GM19463 (cell line): ENCODE measurements at regions not wholly inside any gene's neighbourhood (a gene's known extent, or its start where the extent isn't known, plus 50 kb on each side); places are given as distances from the start of the nearest gene placed in this dataset.

ENCODE experiments used
- ATAC-seq: cut with Tn5 transposase; IDR thresholded peaks from one replicate; pipeline ENCODE4 v1.9.1; 2021; ENCODE audit warnings: mild to moderate bottlenecking, moderate library complexity; ENCODE audit not compliant: unreplicated experiment

- no peak for ATAC-seq
Measured at GRCh38 chr20:10802236-10802635, 128.4 kb upstream of the JAG1 start.

GRCh38 chr20:10805764-10806163 lies 132.0 kb upstream of the JAG1 start:
- no peak for ATAC-seq

GRCh38 chr20:10806539-10806938 lies 132.7 kb upstream of the JAG1 start:
- ATAC-seq, result no peak

- no peak for ATAC-seq
Measured at GRCh38 chr20:10807013-10807412, 133.2 kb upstream of the JAG1 start.

- no peak for ATAC-seq
Measured at GRCh38 chr20:10812759-10813327, 139.0 kb upstream of the JAG1 start.

GRCh38 chr20:10823585-10823984 lies 149.8 kb upstream of the JAG1 start:
- ATAC-seq, result no peak

GRCh38 chr20:10824750-10825500 lies 151.1 kb upstream of the JAG1 start:
- ATAC-seq, result no peak

GRCh38 chr20:10826111-10826510 lies 152.3 kb upstream of the JAG1 start:
- ATAC-seq, result no peak

GRCh38 chr20:10828180-10828579 lies 154.4 kb upstream of the JAG1 start:
- ATAC-seq, result no peak

- ATAC-seq, result no peak
Measured at GRCh38 chr20:10832141-10832540, 158.3 kb upstream of the JAG1 start.

GRCh38 chr20:10837901-10838300 lies 164.1 kb upstream of the JAG1 start:
- ATAC-seq, result no peak

- ATAC-seq, result no peak
Measured at GRCh38 chr20:10842116-10842515, 168.3 kb upstream of the JAG1 start.

- ATAC-seq, result no peak
Measured at GRCh38 chr20:10843146-10843711, 169.4 kb upstream of the JAG1 start.

GRCh38 chr20:10846766-10847165 lies 173.0 kb upstream of the JAG1 start:
- no peak for ATAC-seq

GRCh38 chr20:10848810-10849370 lies 175.1 kb upstream of the JAG1 start:
- peak; percentile 85 for ATAC-seq

GRCh38 chr20:10853176-10853575 lies 179.4 kb upstream of the JAG1 start:
- no peak for ATAC-seq

GRCh38 chr20:10853731-10854130 lies 179.9 kb upstream of the JAG1 start:
- ATAC-seq, result no peak

- no peak for ATAC-seq
Measured at GRCh38 chr20:10854976-10855375, 181.2 kb upstream of the JAG1 start.

- no peak for ATAC-seq
Measured at GRCh38 chr20:10855778-10856177, 182.0 kb upstream of the JAG1 start.

GRCh38 chr20:10856237-10857015 lies 182.6 kb upstream of the JAG1 start:
- ATAC-seq, result no peak

- ATAC-seq, result no peak
Measured at GRCh38 chr20:10857352-10858070, 183.7 kb upstream of the JAG1 start.
